ENCODE measurements at regions not wholly inside any gene's neighbourhood (a gene's known extent, or its start where the extent isn't known, plus 50 kb on each side); places are given as distances from the start of the nearest gene placed in this dataset.

- no peak for TF ChIP-seq HSF1 (IDR thresholded peaks at IDR 0.05; ENCODE audit: low read depth, low read length)
- no peak for TF ChIP-seq GABPA (IDR thresholded peaks at IDR 0.05; ENCODE audit: low read depth)
- no peak for TF ChIP-seq FOXK2 (IDR thresholded peaks at IDR 0.05)
- no peak for TF ChIP-seq MYB (IDR thresholded peaks at IDR 0.05; ENCODE audit: borderline replicate concordance, low read depth, low read length)
- TF ChIP-seq SUZ12 (IDR thresholded peaks at IDR 0.05; ENCODE audit: unreplicated experiment), result no peak
- TF ChIP-seq BCLAF1 (IDR thresholded peaks at IDR 0.05), result no peak
- TF ChIP-seq ZBTB40 (IDR thresholded peaks at IDR 0.05; ENCODE audit: borderline replicate concordance), result no peak
- no peak for TF ChIP-seq ZBTB11 (CRISPR knock-in tag; IDR thresholded peaks at IDR 0.05)
- no peak for TF ChIP-seq PAX8 (IDR thresholded peaks at IDR 0.05)
- TF ChIP-seq ETV6 (conservative IDR thresholded peaks at IDR 0.05 in 1 of 2, IDR thresholded peaks at IDR 0.05 in 1 of 2; ENCODE audit: borderline replicate concordance in 1 of 2, low read depth in 1 of 2), result no peak
- TF ChIP-seq PKNOX1 (IDR thresholded peaks at IDR 0.05), result no peak
- no peak for TF ChIP-seq BCL3 (IDR thresholded peaks at IDR 0.05; ENCODE audit: borderline replicate concordance, insufficient read depth, low read depth, low read length, poor library complexity, severe bottlenecking)
Observed at GRCh38 chrX:23478561-23478960, 143.9 kb downstream of the PTCHD1 start (continued).
